GM12864 (cell line): ENCODE measurements at regions not wholly inside any gene's neighbourhood (a gene's known extent, or its start where the extent isn't known, plus 50 kb on each side); places are given as distances from the start of the nearest gene placed in this dataset.
"Not testable (repeated sequence)": the region's sequence is repeated elsewhere in the genome, so short reads cannot be mapped to it uniquely, and the experiment has no call there.

Experiments used
- DNase-seq: peaks from one replicate; pipeline ENCODE4 v3.0.0-alpha.2; 2011; ENCODE audit warnings: low read depth
- H3K4me3 ChIP-seq: 2 replicates; pipeline ENCODE4 v1.5.1; 2011; ENCODE audit warnings: mild to moderate bottlenecking, low read depth, low read length, control low read depth
- TF ChIP-seq, protein P1 (sequence below): IDR thresholded peaks from 2 replicates; pipeline ENCODE4 v1.5.1; 2011; ENCODE audit warnings: low read depth, mild to moderate bottlenecking, moderate library complexity, low read length, control low read depth, inconsistent platforms; ENCODE audit errors: missing control alignments

DNA sequence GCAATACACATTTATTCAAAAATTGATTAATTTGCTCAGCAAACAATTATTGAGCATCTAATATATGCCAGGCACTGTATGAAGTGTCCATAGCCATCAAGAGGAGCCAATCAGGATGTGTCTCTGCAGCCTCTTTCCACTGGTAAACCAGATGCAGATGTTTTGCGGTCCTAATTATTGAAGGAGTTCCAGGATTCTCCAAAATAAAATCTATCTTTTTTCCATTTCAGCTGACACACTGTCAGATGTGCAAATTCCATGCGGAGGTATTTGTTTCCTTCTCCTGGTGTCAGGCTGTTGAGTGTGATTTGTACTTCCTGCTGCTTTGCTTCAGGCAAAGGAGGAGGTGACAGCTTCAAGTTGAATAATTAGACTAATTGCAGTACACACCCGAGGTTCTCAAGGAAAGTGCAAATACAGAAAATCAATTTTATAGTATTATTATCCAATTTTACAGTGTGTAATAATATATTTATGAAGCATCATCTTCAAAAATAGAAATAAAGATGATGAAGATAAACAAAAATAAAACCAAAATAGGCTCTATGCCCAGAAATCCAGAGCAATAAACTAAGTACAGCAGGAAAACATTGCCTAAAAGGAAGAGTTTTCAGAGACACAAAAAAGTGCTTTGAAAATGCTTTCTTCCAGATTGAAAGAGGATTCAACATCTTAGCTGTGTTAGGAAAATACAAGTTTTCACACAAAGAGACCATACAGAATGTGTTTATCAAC lies 1352.9 kb upstream of the CHAC2 start:
- no peak for DNase-seq
- TF ChIP-seq, protein P1, sequence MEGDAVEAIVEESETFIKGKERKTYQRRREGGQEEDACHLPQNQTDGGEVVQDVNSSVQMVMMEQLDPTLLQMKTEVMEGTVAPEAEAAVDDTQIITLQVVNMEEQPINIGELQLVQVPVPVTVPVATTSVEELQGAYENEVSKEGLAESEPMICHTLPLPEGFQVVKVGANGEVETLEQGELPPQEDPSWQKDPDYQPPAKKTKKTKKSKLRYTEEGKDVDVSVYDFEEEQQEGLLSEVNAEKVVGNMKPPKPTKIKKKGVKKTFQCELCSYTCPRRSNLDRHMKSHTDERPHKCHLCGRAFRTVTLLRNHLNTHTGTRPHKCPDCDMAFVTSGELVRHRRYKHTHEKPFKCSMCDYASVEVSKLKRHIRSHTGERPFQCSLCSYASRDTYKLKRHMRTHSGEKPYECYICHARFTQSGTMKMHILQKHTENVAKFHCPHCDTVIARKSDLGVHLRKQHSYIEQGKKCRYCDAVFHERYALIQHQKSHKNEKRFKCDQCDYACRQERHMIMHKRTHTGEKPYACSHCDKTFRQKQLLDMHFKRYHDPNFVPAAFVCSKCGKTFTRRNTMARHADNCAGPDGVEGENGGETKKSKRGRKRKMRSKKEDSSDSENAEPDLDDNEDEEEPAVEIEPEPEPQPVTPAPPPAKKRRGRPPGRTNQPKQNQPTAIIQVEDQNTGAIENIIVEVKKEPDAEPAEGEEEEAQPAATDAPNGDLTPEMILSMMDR: no peak
- no peak overlapping the region for H3K4me3 ChIP-seq

DNA sequence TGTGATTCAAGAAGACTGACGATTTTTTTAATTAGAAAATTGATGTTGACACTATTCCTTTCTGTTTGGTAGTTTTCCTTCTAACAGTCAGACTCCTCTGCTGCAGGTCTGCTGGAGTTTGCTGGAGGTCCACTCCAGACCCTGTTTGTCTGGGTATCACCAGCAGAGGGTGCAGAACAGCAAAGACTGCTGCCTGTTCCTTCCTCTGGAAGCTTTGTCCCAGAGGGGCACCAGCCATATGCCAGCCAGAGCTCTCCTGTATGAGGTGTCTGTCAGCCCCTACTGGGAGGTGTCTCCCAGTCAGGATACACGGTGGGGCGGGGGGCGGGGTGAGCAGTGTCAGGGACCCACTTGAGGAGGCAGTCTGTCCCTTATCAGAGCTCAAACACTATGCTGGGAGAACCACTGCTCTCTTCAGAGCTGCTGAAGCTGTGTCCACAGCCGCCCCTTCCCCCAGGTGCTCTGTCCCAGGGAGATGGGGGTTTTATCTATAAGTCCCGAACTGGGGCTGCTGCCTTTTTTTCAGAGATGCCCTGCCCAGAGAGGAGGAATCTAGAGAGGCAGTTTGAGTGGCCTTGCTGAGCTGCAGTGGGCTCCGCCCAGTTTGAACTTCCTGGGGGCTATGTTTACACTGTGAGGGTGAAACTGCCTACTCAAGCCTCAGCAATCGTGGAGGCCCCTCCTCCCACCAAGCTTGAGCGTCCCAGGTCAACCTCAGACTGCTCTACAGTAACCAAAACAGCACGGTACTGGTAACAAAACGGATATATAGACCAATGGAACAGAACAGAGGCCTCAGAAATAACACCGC lies 1358.1 kb upstream of the CHAC2 start:
- DNase-seq: not testable (repeated sequence)

DNA sequence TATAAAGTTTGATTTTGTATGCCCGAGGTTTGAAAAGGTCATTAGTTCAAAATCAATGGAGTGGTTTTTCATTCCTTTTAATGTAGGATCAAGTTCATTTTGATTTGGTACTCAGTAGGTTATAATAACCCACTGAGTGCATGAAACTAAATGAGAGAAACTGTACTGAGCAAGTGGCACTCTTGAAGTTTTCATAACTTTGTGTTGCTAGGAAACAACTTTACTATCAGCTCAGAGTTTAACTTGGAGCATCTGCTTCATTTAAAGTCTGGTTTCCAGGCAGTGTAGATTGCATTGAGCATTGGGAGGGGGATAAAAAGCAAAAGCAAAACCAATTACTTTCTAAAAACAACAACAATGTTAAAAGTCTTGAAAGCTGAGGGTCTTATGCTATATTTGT lies 1361.6 kb upstream of the CHAC2 start:
- no peak overlapping the region for H3K4me3 ChIP-seq
- TF ChIP-seq, protein P1: no peak
- no peak for DNase-seq

More for the DNA sequence above, 1358.1 kb upstream of the CHAC2 start:
- not testable (repeated sequence) for H3K4me3 ChIP-seq

DNA sequence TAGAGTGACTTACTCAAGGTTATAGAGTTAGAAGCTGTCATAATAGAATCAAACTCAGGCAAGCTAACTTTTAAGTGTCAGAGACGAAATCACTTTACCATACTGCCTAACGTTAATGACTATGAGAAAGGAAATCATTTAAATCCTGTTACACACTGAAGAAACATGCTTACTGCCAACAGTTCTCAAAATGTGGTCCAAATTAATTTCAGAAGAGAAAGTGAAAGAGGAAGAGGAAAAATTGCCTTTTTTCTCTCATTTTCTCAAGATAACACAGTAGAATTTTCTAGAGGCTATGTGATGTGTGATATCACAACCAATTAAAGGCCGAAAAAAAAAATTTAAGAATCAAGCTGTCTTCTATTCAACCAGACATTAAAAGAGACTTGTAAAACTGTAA lies 1362.7 kb upstream of the CHAC2 start:
- TF ChIP-seq, protein P1: no peak
- no peak overlapping the region for H3K4me3 ChIP-seq
- no peak for DNase-seq

DNA sequence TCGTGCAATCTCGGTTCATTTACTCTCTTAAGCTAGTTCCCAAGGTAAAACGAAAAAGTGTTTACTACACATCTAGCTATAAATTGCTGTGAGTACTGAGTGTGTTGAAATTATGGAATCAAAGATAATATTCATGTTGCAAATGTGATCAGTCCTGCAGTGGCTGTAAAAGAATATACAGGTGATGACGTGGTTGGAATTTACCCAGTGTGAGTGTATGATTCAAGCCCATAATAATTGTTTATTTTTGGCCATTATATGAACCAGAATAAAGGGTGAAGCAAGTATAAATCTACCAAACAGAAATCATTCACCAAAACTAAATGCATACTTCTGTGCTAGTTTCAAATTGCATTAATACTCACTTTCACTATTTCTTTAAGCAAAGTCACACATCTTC lies 1363.6 kb upstream of the CHAC2 start:
- TF ChIP-seq, protein P1: no peak
- no peak for DNase-seq

DNA sequence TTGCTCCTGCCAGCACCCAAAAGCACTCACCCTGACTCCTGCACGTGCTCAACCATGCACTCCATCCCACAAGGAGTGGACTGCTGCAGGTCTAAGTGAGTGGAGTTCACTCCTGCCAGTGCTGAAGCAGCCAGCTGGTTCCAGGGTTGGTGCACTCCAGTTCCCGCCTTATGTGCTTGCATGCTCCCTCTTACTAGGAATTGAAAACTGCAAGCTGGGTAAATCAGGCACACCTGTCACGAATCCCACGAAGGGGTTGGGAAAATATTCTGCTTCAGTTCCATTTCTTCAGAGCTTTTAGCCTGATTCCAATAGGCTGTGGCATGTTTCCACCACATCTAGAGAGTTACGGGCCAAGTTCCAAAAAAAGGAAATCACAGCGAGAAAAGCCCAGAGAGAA lies 1365.5 kb upstream of the CHAC2 start:
- TF ChIP-seq, protein P1: no peak
- no peak for DNase-seq
- H3K4me3 ChIP-seq: no peak overlapping the region

More for the DNA sequence above, 1363.6 kb upstream of the CHAC2 start:
- no peak overlapping the region for H3K4me3 ChIP-seq

DNA sequence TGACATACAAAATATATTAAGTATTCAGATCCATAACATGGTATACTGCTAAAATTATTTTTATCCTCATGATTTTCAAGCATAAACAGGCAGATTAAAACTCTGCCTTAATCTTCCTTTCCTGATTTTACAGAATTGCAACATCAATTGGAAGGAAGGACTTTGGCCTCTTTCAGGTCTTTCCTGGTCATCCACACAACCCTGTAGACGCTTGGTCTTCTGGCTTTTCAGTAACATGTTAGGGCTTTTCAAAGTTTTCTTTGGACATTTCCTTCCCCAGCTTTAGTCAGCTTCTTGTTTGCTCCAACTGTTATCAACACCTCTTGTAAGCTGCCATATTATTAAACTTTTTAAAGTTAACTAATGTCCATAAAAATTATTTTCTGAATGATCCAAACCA lies 1364.9 kb upstream of the NRXN1 start:
- DNase-seq: no peak
- H3K4me3 ChIP-seq: no peak overlapping the region
- TF ChIP-seq, protein P1: no peak
